K562 (cell line): ENCODE measurements at regions not wholly inside any gene's neighbourhood (a gene's known extent, or its start where the extent isn't known, plus 50 kb on each side); places are given as distances from the start of the nearest gene placed in this dataset.
A peak's percentile ranks its signal among the peaks of the same experiment; 100 is the strongest.

Experiments used
- CBX1 ChIP-seq: sonication (generic); IDR thresholded peaks from 2 replicates; pipeline ENCODE4 v1.6.1; 2016; ENCODE audit warnings: antibody characterized with exemption, low read depth, mild to moderate bottlenecking
- CBX3 ChIP-seq, 2 experiments: IDR thresholded peaks; 1 replicate in 1 of 2; 2 replicates in 1 of 2; pipeline ENCODE4 v1.6.1; 2012; ENCODE audit warnings: inconsistent platforms in 2 of 2, low read length in 2 of 2, borderline replicate concordance in 1 of 2, control low read depth in 1 of 2
- CHD1 ChIP-seq: fragments of 200-600 bp; sonication (generic); IDR thresholded peaks from one replicate; pipeline ENCODE4 v1.6.1; 2012; ENCODE audit warnings: mild to moderate bottlenecking, moderate library complexity, low read length, inconsistent platforms
- CXXC5 ChIP-seq: fragments of 250-450 bp; sonication (Bioruptor Pico); IDR thresholded peaks from 2 replicates; pipeline ENCODE4 v1.8.0; 2022; ENCODE audit warnings: inconsistent platforms, mild to moderate bottlenecking, moderate library complexity
- DACH1 ChIP-seq: fragments of 450-650 bp; IDR thresholded peaks from 2 replicates; pipeline ENCODE4 v1.6.1; 2018; ENCODE audit not compliant: partially characterized antibody
- ESRRA ChIP-seq: fragments of 450-650 bp; IDR thresholded peaks from 2 replicates; pipeline ENCODE4 v1.6.1; 2014; ENCODE audit warnings: low read depth, mild to moderate bottlenecking, moderate library complexity, borderline replicate concordance
- FOXM1 ChIP-seq, 2 experiments: fragments of 450-650 bp in 1 of 2; sonication (generic) in 1 of 2; formaldehyde crosslinking in 1 of 2; IDR thresholded peaks; 2 replicates each; pipeline versions ENCODE4 v1.6.1 to v1.9.0; 2017 to 2022; ENCODE audit warnings: low read depth in 2 of 2, mild to moderate bottlenecking in 2 of 2, missing genetic modification reagents in 1 of 2, moderate library complexity in 1 of 2
- GATAD2B ChIP-seq: fragments of 450-650 bp; IDR thresholded peaks from 2 replicates; pipeline ENCODE4 v1.6.1; 2017; ENCODE audit warnings: mild to moderate bottlenecking, borderline replicate concordance
- HDAC1 ChIP-seq, 2 experiments: fragments of 450-650 bp; IDR thresholded peaks; 2 replicates each; pipeline ENCODE4 v1.6.1; 2016 to 2017; ENCODE audit warnings: inconsistent platforms in 1 of 2, mild to moderate bottlenecking in 1 of 2, moderate library complexity in 1 of 2
- HIVEP1 ChIP-seq: fragments of 250-450 bp; sonication (Bioruptor Pico); IDR thresholded peaks from 2 replicates; pipeline ENCODE4 v1.4.0; 2020; ENCODE audit warnings: mild to moderate bottlenecking
- KDM1A ChIP-seq, 2 experiments: fragments of 450-650 bp; IDR thresholded peaks; 2 replicates each; pipeline ENCODE4 v1.6.1; 2016; ENCODE audit warnings: mild to moderate bottlenecking in 2 of 2
- LCOR ChIP-seq: sonication (generic); formaldehyde crosslinking; IDR thresholded peaks from 2 replicates; pipeline ENCODE4 v1.8.0; 2022; ENCODE audit warnings: mild to moderate bottlenecking, missing genetic modification reagents
- MCM2 ChIP-seq: fragments of 450-650 bp; IDR thresholded peaks from 2 replicates; pipeline ENCODE4 v1.6.1; 2017; ENCODE audit warnings: low read depth, mild to moderate bottlenecking
- NCOR1 ChIP-seq: fragments of 450-650 bp; IDR thresholded peaks from 2 replicates; pipeline ENCODE4 v1.6.1; 2016; ENCODE audit warnings: mild to moderate bottlenecking, moderate library complexity
- NEUROD1 ChIP-seq: fragments of 150-350 bp; IDR thresholded peaks from 2 replicates; pipeline ENCODE4 v1.6.1; 2014; ENCODE audit warnings: borderline replicate concordance, low read length, low read depth; ENCODE audit not compliant: partially characterized antibody
- NFIC ChIP-seq: fragments of 450-650 bp; IDR thresholded peaks from 2 replicates; pipeline ENCODE4 v1.6.1; 2017; ENCODE audit warnings: mild to moderate bottlenecking, inconsistent platforms
- PML ChIP-seq: IDR thresholded peaks from 2 replicates; pipeline ENCODE4 v1.6.1; 2012; ENCODE audit warnings: low read length, inconsistent platforms
- PPARD ChIP-seq: fragments of 250-450 bp; sonication (Bioruptor Pico); IDR thresholded peaks from 2 replicates; pipeline ENCODE4 v1.8.0; 2022; ENCODE audit warnings: inconsistent platforms, mild to moderate bottlenecking, moderate library complexity
- RBM14 ChIP-seq: fragments of 200-400 bp; formaldehyde crosslinking; IDR thresholded peaks from 2 replicates; pipeline ENCODE4 v1.6.1; 2018; ENCODE audit warnings: low read depth, mild to moderate bottlenecking, low read length, moderate library complexity, borderline replicate concordance; ENCODE audit not compliant: insufficient read depth
- SIN3B ChIP-seq: fragments of 450-650 bp; IDR thresholded peaks from 2 replicates; pipeline ENCODE4 v1.6.1; 2017; ENCODE audit warnings: low read depth, mild to moderate bottlenecking, moderate library complexity
- SIX5 ChIP-seq, 2 experiments: IDR thresholded peaks; 2 replicates each; pipeline ENCODE4 v1.6.1; 2011; ENCODE audit warnings: low read length in 2 of 2, borderline replicate concordance in 1 of 2, low read depth in 1 of 2, mild to moderate bottlenecking in 1 of 2, moderate library complexity in 1 of 2; ENCODE audit not compliant: insufficient read depth in 1 of 2
- TCFL5 ChIP-seq: fragments of 250-450 bp; sonication (Bioruptor Pico); conservative IDR thresholded peaks from 2 replicates; pipeline ENCODE4 v1.6.1; 2021; ENCODE audit warnings: mild to moderate bottlenecking, moderate library complexity, matching md5 sums
- ZBTB33 ChIP-seq: sonication (generic); formaldehyde crosslinking; IDR thresholded peaks from 2 replicates; pipeline ENCODE4 v1.8.1; 2023; ENCODE audit warnings: mild to moderate bottlenecking, missing genetic modification reagents
- ZBTB9 ChIP-seq: fragments of 450-650 bp; formaldehyde crosslinking; IDR thresholded peaks from 2 replicates; pipeline ENCODE4 v1.4.0; 2020; ENCODE audit warnings: mild to moderate bottlenecking, moderate library complexity
- ZC3H8 ChIP-seq: fragments of 450-650 bp; IDR thresholded peaks from 2 replicates; pipeline ENCODE4 v1.6.1; 2017
- ZNF134 ChIP-seq: fragments of 250-450 bp; sonication (Bioruptor Pico); conservative IDR thresholded peaks from 2 replicates; pipeline ENCODE4 v1.4.0; 2020
- ZNF239 ChIP-seq: fragments of 250-450 bp; sonication (Bioruptor Pico); IDR thresholded peaks from 2 replicates; pipeline ENCODE4 v1.4.0; 2020; ENCODE audit warnings: mild to moderate bottlenecking

- TF ChIP-seq PPARD (CRISPR knock-in tag) (no peak), NEUROD1 (peak; percentile 23), ZBTB33 (CRISPR knock-in tag) (no peak), HIVEP1 (CRISPR knock-in tag) (no peak), DACH1 (no peak), ZC3H8 (no peak), GATAD2B (peak; percentile 66; the same call in 1 of the 2 replicates), PML (no peak), CBX1 (no peak), ESRRA (no peak), ZNF134 (CRISPR knock-in tag) (peak; percentile 85), ZBTB9 (CRISPR knock-in tag) (no peak), ZNF239 (peak; percentile 20; the same call in 1 of the 2 replicates), CXXC5 (CRISPR knock-in tag) (no peak; the same call in 1 of the 2 replicates), NCOR1 (peak; percentile 31; the same call in 1 of the 2 replicates), TCFL5 (no peak), CHD1 (no peak), CBX3 (IDR thresholded peaks at IDR 0.05; ENCODE audit: borderline replicate concordance in 1 of 2, low read length in 2 of 2) (peak in 1 of 2 experiments; percentile 45; a peak in 1 of 3 replicates), RBM14 (no peak), KDM1A (IDR thresholded peaks at IDR 0.05) (peak; percentile 38; a peak in 1 of 4 replicates), LCOR (CRISPR knock-in tag) (0 out of 2 replicates have a peak, but pooled peaks have one; percentile 30), MCM2 (no peak), FOXM1 (IDR thresholded peaks at IDR 0.05; ENCODE audit: low read depth) (0 out of 2 replicates have a peak, but pooled peaks have one; percentile 37), FOXM1 (CRISPR knock-in tag; IDR thresholded peaks at IDR 0.05; ENCODE audit: low read depth) (no peak), NFIC (peak; percentile 7; the same call in 1 of the 2 replicates), SIX5 (IDR thresholded peaks at IDR 0.05; ENCODE audit: borderline replicate concordance in 1 of 2, insufficient read depth in 1 of 2, low read depth in 1 of 2, low read length in 2 of 2) (no peak), SIN3B (no peak), HDAC1 (IDR thresholded peaks at IDR 0.05) (peak in 1 of 2 experiments; percentile 73; a peak in 2 of 4 replicates)
Observed at GRCh38 chr17:62179525-62180161, 114.6 kb upstream of the MED13 start (continued).
